Spleen (tissue), 11 donors: ENCODE measurements at regions not wholly inside any gene's neighbourhood (a gene's known extent, or its start where the extent isn't known, plus 50 kb on each side); places are given as distances from the start of the nearest gene placed in this dataset.

ENCODE experiments used
- DNase-seq: peaks from one replicate; pipeline ENCODE4 v3.0.0-alpha.2; 2020
- H3K27ac ChIP-seq, 8 donors: fragments of 200-600 bp; sonication (generic) in 7 of 8; 1 replicate in 4 of 8; 2 replicates in 4 of 8; pipeline versions ENCODE4 v1.5.0 to v1.8.0; 2016 to 2021; ENCODE audit warnings: inconsistent platforms in 4 of 8, mild to moderate bottlenecking in 4 of 8, moderate library complexity in 1 of 8
- H3K27me3 ChIP-seq, 7 donors: fragments of 200-600 bp; sonication (generic) in 6 of 7; replicated peaks in 1 of 7; 1 replicate in 4 of 7; 2 replicates in 3 of 7; pipeline versions ENCODE4 v1.5.0 to v1.8.0; 2016 to 2021; ENCODE audit warnings: inconsistent platforms in 3 of 7, mild to moderate bottlenecking in 1 of 7
- H3K36me3 ChIP-seq, 6 donors: fragments of 200-600 bp; sonication (generic) in 5 of 6; 1 replicate in 4 of 6; 2 replicates in 2 of 6; pipeline versions ENCODE4 v1.5.0 to v1.8.0; 2016 to 2021; ENCODE audit warnings: inconsistent platforms in 2 of 6
- H3K4me1 ChIP-seq, 6 donors: fragments of 200-600 bp; sonication (generic) in 5 of 6; 1 replicate in 3 of 6; 2 replicates in 3 of 6; pipeline versions ENCODE4 v1.5.0 to v1.8.0; 2016 to 2021; ENCODE audit warnings: inconsistent platforms in 3 of 6
- H3K4me3 ChIP-seq, 8 donors: fragments of 200-600 bp; sonication (generic) in 7 of 8; 1 replicate in 4 of 8; 2 replicates in 4 of 8; pipeline versions ENCODE4 v1.5.0 to v1.8.0; 2016 to 2021; ENCODE audit warnings: inconsistent platforms in 4 of 8, mild to moderate bottlenecking in 4 of 8, moderate library complexity in 2 of 8
- H3K9me3 ChIP-seq, 8 donors: fragments of 200-600 bp; sonication (generic) in 7 of 8; 1 replicate in 4 of 8; 2 replicates in 4 of 8; pipeline versions ENCODE4 v1.5.0 to v1.8.0; 2016 to 2021; ENCODE audit warnings: inconsistent platforms in 4 of 8
- CTCF ChIP-seq, 11 experiments: fragments of 200-600 bp in 7 of 11; fragments of 450-650 bp in 4 of 11; sonication (generic) in 4 of 11; IDR thresholded peaks in 8 of 11; conservative IDR thresholded peaks in 3 of 11; 1 replicate in 7 of 11; 2 replicates in 4 of 11; pipeline versions ENCODE4 v1.4.0 to v1.8.0; 2016 to 2021; ENCODE audit warnings: antibody characterized with exemption in 11 of 11, inconsistent platforms in 4 of 11, mild to moderate bottlenecking in 1 of 11
- POLR2A ChIP-seq, 3 donors: fragments of 450-650 bp; IDR thresholded peaks; one replicate each; pipeline ENCODE4 v1.5.1; 2017; ENCODE audit warnings: antibody characterized with exemption in 3 of 3, mild to moderate bottlenecking in 1 of 3
- POLR2AphosphoS5 ChIP-seq, 3 donors: sonication (generic); formaldehyde crosslinking; IDR thresholded peaks; one replicate each; pipeline ENCODE4 v1.5.1; 2017; ENCODE audit warnings: antibody characterized with exemption in 3 of 3
- WGBS, 5 donors: extraction: QIAGEN DNeasy Blood & Tissue Kit in 3 of 5; methylation state at CpG; one replicate each; pipeline versions ENCODE4 v1.1.5 to v1.1.7; 2013 to 2018; 5-methylcytosine and 5-hydroxymethylcytosine counted together
- intact Hi-C: fragments of 100-400 bp; cut with DNase I; formaldehyde crosslinking; loops from one replicate; pipeline ENCODE4 v1.15.0; 2023; ENCODE audit warnings: low total_unique reads
- donor health status: healthy with polysubstance abuse.
- donor health status: DM: no; HTN: no; CAD: no; lungs with moderate emphysema.
- donor health status: DM: no; HTN: no; CAD: no.
- donor health status: Bipolar disorder and iron deficiency.
- donor health status: healthy.
- donor health status: DM: no; HTN: no; CAD: no.
- donor health status: DM: yes; HTN: yes; CAD: no.

- TF ChIP-seq CTCF (IDR thresholded peaks at IDR 0.05 in 8 of 11, conservative IDR thresholded peaks at IDR 0.05 in 3 of 11) (no peak), POLR2AphosphoS5 (IDR thresholded peaks at IDR 0.05) (no peak), POLR2A (IDR thresholded peaks at IDR 0.05) (no peak)
- DNase-seq, result no peak
- Histone ChIP-seq H3K4me3 (no peak overlapping the region), H3K36me3 (no peaks in the 10 kb centered on the region), H3K27me3 (no peaks in the 10 kb centered on the region), H3K4me1 (no peaks in the 10 kb centered on the region), H3K9me3 (no peaks in the 10 kb centered on the region), H3K27ac (no peak overlapping the region)
- intact Hi-C loops, result no loop called here
- WGBS, 5 donors, result 83 to 95% (median 84%) methylated on average over 2 of the region's 2 CpGs
These were observed 391.9 kb upstream of the PRR16 start for GRCh38 chr5:120072068-120072761.

- no peak for TF ChIP-seq CTCF (IDR thresholded peaks at IDR 0.05 in 8 of 11, conservative IDR thresholded peaks at IDR 0.05 in 3 of 11)
- TF ChIP-seq POLR2A (IDR thresholded peaks at IDR 0.05), result no peak
- TF ChIP-seq POLR2AphosphoS5 (IDR thresholded peaks at IDR 0.05), result no peak
- H3K27ac ChIP-seq, result no peak overlapping the region
- no peak for DNase-seq
- H3K36me3 ChIP-seq, result no peaks in the 10 kb centered on the region
- intact Hi-C loops, result no loop called here
- no peaks in the 10 kb centered on the region for H3K4me1 ChIP-seq
- H3K27me3 ChIP-seq, result no peaks in the 10 kb centered on the region
- no peak overlapping the region for H3K4me3 ChIP-seq
- no peaks in the 10 kb centered on the region for H3K9me3 ChIP-seq
These were observed 390.4 kb upstream of the PRR16 start for GRCh38 chr5:120073722-120074121.

- DNase-seq, result no peak
- Histone ChIP-seq H3K27ac (no peak overlapping the region), H3K27me3 (no peaks in the 10 kb centered on the region), H3K4me3 (no peak overlapping the region), H3K36me3 (no peaks in the 10 kb centered on the region), H3K9me3 (no peaks in the 10 kb centered on the region), H3K4me1 (no peaks in the 10 kb centered on the region)
- TF ChIP-seq POLR2A (IDR thresholded peaks at IDR 0.05) (no peak), POLR2AphosphoS5 (IDR thresholded peaks at IDR 0.05) (no peak), CTCF (IDR thresholded peaks at IDR 0.05 in 8 of 11, conservative IDR thresholded peaks at IDR 0.05 in 3 of 11) (no peak)
- intact Hi-C loops, result no loop called here
- 50 to 80% (median 70%) methylated on average over 3 of the region's 3 CpGs for WGBS, 5 donors
These were observed 383.3 kb upstream of the PRR16 start for GRCh38 chr5:120080781-120081180.

- Histone ChIP-seq H3K27me3 (no peaks in the 10 kb centered on the region), H3K4me1 (no peaks in the 10 kb centered on the region), H3K4me3 (no peak overlapping the region), H3K27ac (no peak overlapping the region), H3K36me3 (no peaks in the 10 kb centered on the region), H3K9me3 (no peaks in the 10 kb centered on the region)
- intact Hi-C loops, result no loop called here
- TF ChIP-seq CTCF (IDR thresholded peaks at IDR 0.05 in 8 of 11, conservative IDR thresholded peaks at IDR 0.05 in 3 of 11), result no peak
- no peak for TF ChIP-seq POLR2A (IDR thresholded peaks at IDR 0.05)
- TF ChIP-seq POLR2AphosphoS5 (IDR thresholded peaks at IDR 0.05), result no peak
- no peak for DNase-seq
- WGBS, 5 donors, result 73 to 95% (median 86%) methylated on average over 3 of the region's 3 CpGs
These were observed 381.6 kb upstream of the PRR16 start for GRCh38 chr5:120082316-120083068.
